Tibial nerve (tissue), 4 donors: ENCODE measurements at regions not wholly inside any gene's neighbourhood (a gene's known extent, or its start where the extent isn't known, plus 50 kb on each side); places are given as distances from the start of the nearest gene placed in this dataset.

Experiments used
- DNase-seq, 2 donors: peaks; one replicate each; pipeline ENCODE4 v3.0.0-alpha.2; 2019; ENCODE audit warnings: low spot score in 2 of 2
- H3K27ac ChIP-seq, 4 donors: fragments of 200-600 bp; sonication (generic) in 3 of 4; one replicate each; pipeline ENCODE4 v1.5.1; 2017 to 2019; ENCODE audit warnings: mild to moderate bottlenecking in 1 of 4
- H3K27me3 ChIP-seq, 2 donors: fragments of 200-600 bp; sonication (generic) in 1 of 2; one replicate each; pipeline versions ENCODE4 v1.5.1 to v1.6.0; 2017 to 2019
- H3K36me3 ChIP-seq, 3 donors: fragments of 200-600 bp; sonication (generic); one replicate each; pipeline ENCODE4 v1.5.1; 2018 to 2019
- H3K4me1 ChIP-seq, 4 donors: fragments of 200-600 bp; sonication (generic) in 3 of 4; one replicate each; pipeline ENCODE4 v1.5.1; 2017 to 2019
- H3K4me3 ChIP-seq, 4 donors: fragments of 200-600 bp; sonication (generic) in 3 of 4; one replicate each; pipeline ENCODE4 v1.5.1; 2017 to 2019; ENCODE audit warnings: mild to moderate bottlenecking in 1 of 4, moderate library complexity in 1 of 4
- H3K9me3 ChIP-seq, 4 donors: fragments of 200-600 bp; sonication (generic) in 3 of 4; one replicate each; pipeline ENCODE4 v1.5.1; 2017 to 2019
- CTCF ChIP-seq, 5 experiments: fragments of 200-600 bp in 3 of 5; fragments of 450-650 bp in 2 of 5; sonication (generic) in 3 of 5; IDR thresholded peaks; one replicate each; pipeline ENCODE4 v1.5.1; 2016 to 2019; ENCODE audit warnings: antibody characterized with exemption in 5 of 5, mild to moderate bottlenecking in 3 of 5, moderate library complexity in 2 of 5
- EP300 ChIP-seq, 2 donors: sonication (generic); formaldehyde crosslinking; IDR thresholded peaks; one replicate each; pipeline ENCODE4 v1.6.1; 2017; ENCODE audit warnings: antibody characterized with exemption in 2 of 2, mild to moderate bottlenecking in 1 of 2
- POLR2A ChIP-seq, 2 donors: fragments of 450-650 bp; IDR thresholded peaks; one replicate each; pipeline ENCODE4 v1.6.1; 2017; ENCODE audit warnings: antibody characterized with exemption in 2 of 2, mild to moderate bottlenecking in 2 of 2, moderate library complexity in 2 of 2
- WGBS, 2 donors: methylation state at CpG; one replicate each; pipeline ENCODE4 v1.1.5; 2018; 5-methylcytosine and 5-hydroxymethylcytosine counted together

GRCh38 chr20:48571949-48572847, 255.6 kb downstream of the PREX1 start:
- H3K4me1 ChIP-seq = peaks cover 0 to 11% (median 0%) of the 10 kb centered on the region in 4 donors
- TF ChIP-seq EP300 (IDR thresholded peaks at IDR 0.05) (peak in 1 of 2 donors; percentile 24), CTCF (IDR thresholded peaks at IDR 0.05) (no peak), POLR2A (IDR thresholded peaks at IDR 0.05) (no peak)
- H3K9me3 ChIP-seq = no peaks in the 10 kb centered on the region
- 60 to 61% methylated on average over 14 of the region's 14 CpGs for WGBS, 2 donors
- DNase-seq = peak in 1 of 2 donors; percentile 18
- no peaks in the 10 kb centered on the region for H3K27me3 ChIP-seq
- H3K36me3 ChIP-seq = no peaks in the 10 kb centered on the region
- H3K27ac ChIP-seq = peak overlapping the region in 1 of 4 donors; percentile 20
- no peak overlapping the region for H3K4me3 ChIP-seq

- H3K36me3 ChIP-seq = no peaks in the 10 kb centered on the region
- WGBS, 2 donors = 65 to 71% methylated on average over 9 of the region's 9 CpGs
- no peak for DNase-seq
Observed at GRCh38 chr20:48569679-48570078, 258.1 kb downstream of the PREX1 start.

GRCh38 chr20:48568520-48568919, 259.3 kb downstream of the PREX1 start:
- H3K27ac ChIP-seq = no peak overlapping the region
- no peak for DNase-seq
- WGBS, 2 donors = 86 to 88% methylated on average over 5 of the region's 5 CpGs
- H3K4me1 ChIP-seq = peaks cover 0 to 11% (median 0%) of the 10 kb centered on the region in 4 donors
- H3K27me3 ChIP-seq = peaks cover 0 to 7% of the 10 kb centered on the region in 2 donors
- H3K9me3 ChIP-seq = peaks cover 0 to 4% (median 0%) of the 10 kb centered on the region in 4 donors
- no peak overlapping the region for H3K4me3 ChIP-seq
- no peaks in the 10 kb centered on the region for H3K36me3 ChIP-seq
- no peak for TF ChIP-seq CTCF (IDR thresholded peaks at IDR 0.05)
- no peak for TF ChIP-seq EP300 (IDR thresholded peaks at IDR 0.05)

More at GRCh38 chr20:48569679-48570078, 258.1 kb downstream of the PREX1 start:
- no peak overlapping the region for H3K27ac ChIP-seq
- H3K4me3 ChIP-seq = no peak overlapping the region
- H3K4me1 ChIP-seq = peaks cover 0 to 11% (median 0%) of the 10 kb centered on the region in 4 donors
- H3K9me3 ChIP-seq = peaks cover 0 to under 1% (median 0%) of the 10 kb centered on the region in 4 donors
- peaks cover 0 to 6% of the 10 kb centered on the region in 2 donors for H3K27me3 ChIP-seq
- TF ChIP-seq EP300 (IDR thresholded peaks at IDR 0.05) (no peak), CTCF (IDR thresholded peaks at IDR 0.05) (no peak), POLR2A (IDR thresholded peaks at IDR 0.05) (no peak)

- WGBS, 2 donors = 72 to 78% methylated on average over 5 of the region's 5 CpGs
- TF ChIP-seq POLR2A (IDR thresholded peaks at IDR 0.05) = no peak
- TF ChIP-seq EP300 (IDR thresholded peaks at IDR 0.05) = no peak
- TF ChIP-seq CTCF (IDR thresholded peaks at IDR 0.05) = no peak
Observed at GRCh38 chr20:48567145-48567544, 260.7 kb downstream of the PREX1 start.

GRCh38 chr20:48564982-48565539, 262.7 kb downstream of the PREX1 start:
- WGBS, 2 donors = 73 to 82% methylated on average over 8 of the region's 8 CpGs
- DNase-seq = no peak
- no peaks in the 10 kb centered on the region for H3K36me3 ChIP-seq

More at GRCh38 chr20:48567145-48567544, 260.7 kb downstream of the PREX1 start:
- Histone ChIP-seq H3K27me3 (peaks cover 0 to 7% of the 10 kb centered on the region in 2 donors), H3K4me1 (peaks cover 0 to 7% (median 0%) of the 10 kb centered on the region in 4 donors), H3K9me3 (peaks cover 0 to 4% (median 0%) of the 10 kb centered on the region in 4 donors), H3K27ac (no peak overlapping the region), H3K4me3 (no peak overlapping the region), H3K36me3 (no peaks in the 10 kb centered on the region)
- DNase-seq = no peak

More at GRCh38 chr20:48564982-48565539, 262.7 kb downstream of the PREX1 start:
- Histone ChIP-seq H3K4me1 (no peaks in the 10 kb centered on the region), H3K4me3 (no peak overlapping the region), H3K27me3 (peaks cover 0 to 7% of the 10 kb centered on the region in 2 donors), H3K27ac (no peak overlapping the region), H3K9me3 (peaks cover 0 to 4% (median 0%) of the 10 kb centered on the region in 4 donors)
- TF ChIP-seq EP300 (IDR thresholded peaks at IDR 0.05) (no peak), CTCF (IDR thresholded peaks at IDR 0.05) (no peak), POLR2A (IDR thresholded peaks at IDR 0.05) (no peak)
